Esophagus muscularis mucosa (tissue), 4 donors: ENCODE measurements at regions not wholly inside any gene's neighbourhood (a gene's known extent, or its start where the extent isn't known, plus 50 kb on each side); places are given as distances from the start of the nearest gene placed in this dataset.

ENCODE experiments used
- EP300 ChIP-seq: sonication (generic); formaldehyde crosslinking; IDR thresholded peaks from one replicate; pipeline ENCODE4 v1.6.1; 2017; ENCODE audit warnings: antibody characterized with exemption
- POLR2A ChIP-seq: fragments of 450-650 bp; IDR thresholded peaks from one replicate; pipeline ENCODE4 v1.6.1; 2017; ENCODE audit warnings: antibody characterized with exemption, moderate library complexity, mild to moderate bottlenecking, low read depth
- POLR2AphosphoS5 ChIP-seq, 2 donors: sonication (generic); formaldehyde crosslinking; IDR thresholded peaks; one replicate each; pipeline ENCODE4 v1.6.1; 2017; ENCODE audit warnings: antibody characterized with exemption in 2 of 2
- TF ChIP-seq, protein P1 (sequence below), 3 experiments: fragments of 200-600 bp in 2 of 3; fragments of 450-650 bp in 1 of 3; sonication (generic) in 2 of 3; IDR thresholded peaks; one replicate each; pipeline ENCODE4 v1.5.1; 2017 to 2019; ENCODE audit warnings: antibody characterized with exemption in 3 of 3, mild to moderate bottlenecking in 2 of 3, moderate library complexity in 1 of 3

DNA sequence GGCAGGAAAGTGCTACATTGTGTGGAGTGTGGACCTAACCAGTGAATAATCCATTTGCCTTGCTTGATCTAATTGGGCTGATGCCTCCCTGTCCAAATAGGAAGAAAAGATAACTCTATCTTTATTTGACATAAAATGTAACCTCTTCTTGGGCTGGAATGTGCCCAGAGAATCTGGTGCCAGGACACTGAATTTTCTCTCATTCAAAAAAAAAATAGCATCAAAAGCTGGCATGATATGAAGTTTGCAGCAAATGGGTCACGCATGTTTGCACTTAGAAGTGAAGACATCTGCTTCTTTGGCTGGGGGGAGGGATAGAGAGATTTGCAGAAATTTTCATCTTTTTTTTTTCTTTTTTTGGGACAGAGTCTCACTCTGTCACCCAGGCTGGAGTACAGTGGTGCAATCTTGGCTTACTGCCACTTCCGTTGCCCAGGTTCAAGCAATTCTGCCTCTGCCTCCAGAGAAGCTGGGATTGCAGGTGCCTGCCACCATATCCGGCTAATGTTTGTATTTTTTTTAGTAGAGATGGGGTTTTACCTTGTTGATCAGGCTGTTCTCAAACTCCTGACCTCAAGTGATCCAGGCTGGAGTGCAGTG lies 478.2 kb upstream of the EEF2KMT start:
- TF ChIP-seq, protein P1, sequence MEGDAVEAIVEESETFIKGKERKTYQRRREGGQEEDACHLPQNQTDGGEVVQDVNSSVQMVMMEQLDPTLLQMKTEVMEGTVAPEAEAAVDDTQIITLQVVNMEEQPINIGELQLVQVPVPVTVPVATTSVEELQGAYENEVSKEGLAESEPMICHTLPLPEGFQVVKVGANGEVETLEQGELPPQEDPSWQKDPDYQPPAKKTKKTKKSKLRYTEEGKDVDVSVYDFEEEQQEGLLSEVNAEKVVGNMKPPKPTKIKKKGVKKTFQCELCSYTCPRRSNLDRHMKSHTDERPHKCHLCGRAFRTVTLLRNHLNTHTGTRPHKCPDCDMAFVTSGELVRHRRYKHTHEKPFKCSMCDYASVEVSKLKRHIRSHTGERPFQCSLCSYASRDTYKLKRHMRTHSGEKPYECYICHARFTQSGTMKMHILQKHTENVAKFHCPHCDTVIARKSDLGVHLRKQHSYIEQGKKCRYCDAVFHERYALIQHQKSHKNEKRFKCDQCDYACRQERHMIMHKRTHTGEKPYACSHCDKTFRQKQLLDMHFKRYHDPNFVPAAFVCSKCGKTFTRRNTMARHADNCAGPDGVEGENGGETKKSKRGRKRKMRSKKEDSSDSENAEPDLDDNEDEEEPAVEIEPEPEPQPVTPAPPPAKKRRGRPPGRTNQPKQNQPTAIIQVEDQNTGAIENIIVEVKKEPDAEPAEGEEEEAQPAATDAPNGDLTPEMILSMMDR (IDR thresholded peaks at IDR 0.05) = no peak
- no peak for TF ChIP-seq POLR2AphosphoS5 (IDR thresholded peaks at IDR 0.05)
- TF ChIP-seq EP300 = no peak
- no peak for TF ChIP-seq POLR2A
